Gastrocnemius medialis (tissue), 4 donors: ENCODE measurements at regions not wholly inside any gene's neighbourhood (a gene's known extent, or its start where the extent isn't known, plus 50 kb on each side); places are given as distances from the start of the nearest gene placed in this dataset.

Source experiments
- CTCF ChIP-seq, 5 experiments: fragments of 450-650 bp in 3 of 5; fragments of 200-600 bp in 2 of 5; sonication (generic) in 2 of 5; IDR thresholded peaks in 4 of 5; conservative IDR thresholded peaks in 1 of 5; 1 replicate in 4 of 5; 2 replicates in 1 of 5; pipeline ENCODE4 v1.5.1; 2016 to 2019; ENCODE audit warnings: antibody characterized with exemption in 5 of 5, mild to moderate bottlenecking in 3 of 5, moderate library complexity in 3 of 5
- POLR2A ChIP-seq, 2 donors: fragments of 450-650 bp; IDR thresholded peaks; one replicate each; pipeline ENCODE4 v1.6.1; 2017; ENCODE audit warnings: antibody characterized with exemption in 2 of 2, mild to moderate bottlenecking in 2 of 2, moderate library complexity in 2 of 2

GRCh38 chr3:13935494-13936094, 55.7 kb upstream of the WNT7A start:
- TF ChIP-seq POLR2A (IDR thresholded peaks at IDR 0.05) (no peak), CTCF (IDR thresholded peaks at IDR 0.05 in 4 of 5, conservative IDR thresholded peaks at IDR 0.05 in 1 of 5) (no peak)
